ENCODE measurements at regions not wholly inside any gene's neighbourhood (a gene's known extent, or its start where the extent isn't known, plus 50 kb on each side); places are given as distances from the start of the nearest gene placed in this dataset.

DNA sequence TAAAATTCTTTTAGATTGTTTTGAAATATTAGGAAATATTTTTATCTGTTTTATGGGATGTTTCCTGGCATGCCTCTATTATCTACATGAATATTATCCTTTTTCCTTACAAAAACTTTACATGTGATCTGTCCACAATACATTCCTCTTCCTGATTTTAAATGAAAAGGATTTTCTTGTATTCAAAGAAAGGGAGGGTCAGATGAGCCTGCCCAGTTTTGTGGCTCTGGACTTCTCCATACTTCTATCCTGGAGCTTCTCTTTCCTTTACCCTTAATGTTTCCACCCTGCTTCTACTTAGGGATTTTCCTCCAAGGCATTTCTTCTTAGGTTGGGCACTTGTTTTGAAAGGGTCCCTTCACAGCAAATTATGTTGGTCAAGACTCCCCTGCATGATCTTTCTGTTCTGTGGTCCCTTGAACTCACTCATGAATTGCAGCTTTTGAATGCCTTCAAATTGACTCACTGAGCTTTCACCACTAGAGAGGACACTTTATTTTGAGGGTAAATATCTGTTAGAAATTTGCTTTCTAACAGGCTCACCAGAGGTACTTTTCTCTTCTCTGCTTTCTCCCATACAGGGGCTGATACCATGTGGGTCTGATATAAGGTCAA, 104.9 kb downstream of the CENPW start:
- TF ChIP-seq, protein P1, sequence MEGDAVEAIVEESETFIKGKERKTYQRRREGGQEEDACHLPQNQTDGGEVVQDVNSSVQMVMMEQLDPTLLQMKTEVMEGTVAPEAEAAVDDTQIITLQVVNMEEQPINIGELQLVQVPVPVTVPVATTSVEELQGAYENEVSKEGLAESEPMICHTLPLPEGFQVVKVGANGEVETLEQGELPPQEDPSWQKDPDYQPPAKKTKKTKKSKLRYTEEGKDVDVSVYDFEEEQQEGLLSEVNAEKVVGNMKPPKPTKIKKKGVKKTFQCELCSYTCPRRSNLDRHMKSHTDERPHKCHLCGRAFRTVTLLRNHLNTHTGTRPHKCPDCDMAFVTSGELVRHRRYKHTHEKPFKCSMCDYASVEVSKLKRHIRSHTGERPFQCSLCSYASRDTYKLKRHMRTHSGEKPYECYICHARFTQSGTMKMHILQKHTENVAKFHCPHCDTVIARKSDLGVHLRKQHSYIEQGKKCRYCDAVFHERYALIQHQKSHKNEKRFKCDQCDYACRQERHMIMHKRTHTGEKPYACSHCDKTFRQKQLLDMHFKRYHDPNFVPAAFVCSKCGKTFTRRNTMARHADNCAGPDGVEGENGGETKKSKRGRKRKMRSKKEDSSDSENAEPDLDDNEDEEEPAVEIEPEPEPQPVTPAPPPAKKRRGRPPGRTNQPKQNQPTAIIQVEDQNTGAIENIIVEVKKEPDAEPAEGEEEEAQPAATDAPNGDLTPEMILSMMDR (IDR thresholded peaks at IDR 0.05): no peak
- TF ChIP-seq EZH2 (IDR thresholded peaks at IDR 0.05) (no peak), EZH2phosphoT487 (IDR thresholded peaks at IDR 0.05) (no peak)

Data from neural progenitor cell (in vitro differentiated cells).